Esophagus muscularis mucosa (tissue), 4 donors: ENCODE measurements at regions not wholly inside any gene's neighbourhood (a gene's known extent, or its start where the extent isn't known, plus 50 kb on each side); places are given as distances from the start of the nearest gene placed in this dataset.

Experiments used
- DNase-seq: peaks from one replicate; pipeline ENCODE4 v3.0.0-alpha.2; 2017; ENCODE audit errors: extremely low spot score
- H3K27ac ChIP-seq, 4 donors: fragments of 200-600 bp; sonication (generic); replicated peaks in 1 of 4; 1 replicate in 3 of 4; 2 replicates in 1 of 4; pipeline ENCODE4 v1.5.1; 2016 to 2019; ENCODE audit warnings: mild to moderate bottlenecking in 1 of 4
- H3K27me3 ChIP-seq, 4 donors: fragments of 200-600 bp; sonication (generic); one replicate each; pipeline versions ENCODE4 v1.5.1 to v1.6.0; 2016 to 2019
- H3K36me3 ChIP-seq, 4 donors: fragments of 200-600 bp; sonication (generic); one replicate each; pipeline ENCODE4 v1.5.1; 2016 to 2019
- H3K4me1 ChIP-seq, 4 donors: fragments of 200-600 bp; sonication (generic); one replicate each; pipeline ENCODE4 v1.5.1; 2016 to 2019
- H3K4me3 ChIP-seq, 4 donors: fragments of 200-600 bp; sonication (generic); 1 replicate in 2 of 4; 2 replicates in 2 of 4; pipeline ENCODE4 v1.5.1; 2016 to 2019; ENCODE audit warnings: mild to moderate bottlenecking in 4 of 4, moderate library complexity in 1 of 4
- H3K9me3 ChIP-seq, 4 donors: fragments of 200-600 bp; sonication (generic); 1 replicate in 3 of 4; 2 replicates in 1 of 4; pipeline ENCODE4 v1.5.1; 2016 to 2019
- CTCF ChIP-seq, 3 experiments: fragments of 200-600 bp in 2 of 3; fragments of 450-650 bp in 1 of 3; sonication (generic) in 2 of 3; IDR thresholded peaks; one replicate each; pipeline ENCODE4 v1.5.1; 2017 to 2019; ENCODE audit warnings: antibody characterized with exemption in 3 of 3, mild to moderate bottlenecking in 2 of 3, moderate library complexity in 1 of 3
- EP300 ChIP-seq: sonication (generic); formaldehyde crosslinking; IDR thresholded peaks from one replicate; pipeline ENCODE4 v1.6.1; 2017; ENCODE audit warnings: antibody characterized with exemption
- POLR2A ChIP-seq: fragments of 450-650 bp; IDR thresholded peaks from one replicate; pipeline ENCODE4 v1.6.1; 2017; ENCODE audit warnings: antibody characterized with exemption, moderate library complexity, mild to moderate bottlenecking, low read depth
- POLR2AphosphoS5 ChIP-seq, 2 donors: sonication (generic); formaldehyde crosslinking; IDR thresholded peaks; one replicate each; pipeline ENCODE4 v1.6.1; 2017; ENCODE audit warnings: antibody characterized with exemption in 2 of 2
- WGBS: methylation state at CpG from one replicate; pipeline ENCODE4 v1.1.5; 2018; 5-methylcytosine and 5-hydroxymethylcytosine counted together
- intact Hi-C: fragments of 100-400 bp; cut with DNase I; formaldehyde crosslinking; loops from one replicate; pipeline ENCODE4 v1.15.1; 2023

- H3K27me3 ChIP-seq = no peaks in the 10 kb centered on the region
- H3K4me3 ChIP-seq = no peak overlapping the region
- DNase-seq = no peak
- H3K27ac ChIP-seq = peak overlapping the region in 1 of 4 donors; percentile 33
- H3K4me1 ChIP-seq = peaks cover 0 to 11% (median 8%) of the 10 kb centered on the region in 4 donors
- 28% methylated on average over 1 of the region's 1 CpG for WGBS
- TF ChIP-seq POLR2AphosphoS5 (IDR thresholded peaks at IDR 0.05) (no peak), POLR2A (no peak), CTCF (IDR thresholded peaks at IDR 0.05) (no peak), EP300 (no peak)
- H3K9me3 ChIP-seq = no peaks in the 10 kb centered on the region
- no peaks in the 10 kb centered on the region for H3K36me3 ChIP-seq
- intact Hi-C loops = no loop called here
These were observed 94.7 kb upstream of the GPM6B start for GRCh38 chrX:13911586-13911985.

- no peaks in the 10 kb centered on the region for H3K9me3 ChIP-seq
- no peaks in the 10 kb centered on the region for H3K27me3 ChIP-seq
- H3K27ac ChIP-seq = no peak overlapping the region
- no peak overlapping the region for H3K4me3 ChIP-seq
- no peak for DNase-seq
- H3K36me3 ChIP-seq = no peaks in the 10 kb centered on the region
- peaks cover 0 to 5% (median 2%) of the 10 kb centered on the region in 4 donors for H3K4me1 ChIP-seq
- intact Hi-C loops = no loop called here
- TF ChIP-seq POLR2A (no peak), CTCF (IDR thresholded peaks at IDR 0.05) (no peak)
- 48% methylated on average over 1 of the region's 1 CpG for WGBS
These were observed 89.2 kb upstream of the GPM6B start for GRCh38 chrX:13906093-13906492.

- WGBS = 82% methylated on average over 8 of the region's 8 CpGs
These were observed 86.5 kb upstream of the GPM6B start for GRCh38 chrX:13903405-13903804.

GRCh38 chrX:13902406-13902805 is 85.5 kb upstream of the GPM6B start:
- WGBS = 84% methylated on average over 3 of the region's 3 CpGs
- TF ChIP-seq CTCF (IDR thresholded peaks at IDR 0.05) (no peak), POLR2A (no peak), EP300 (no peak), POLR2AphosphoS5 (IDR thresholded peaks at IDR 0.05) (no peak)
- no peak overlapping the region for H3K4me3 ChIP-seq
- no peak for DNase-seq
- no peaks in the 10 kb centered on the region for H3K36me3 ChIP-seq
- no peaks in the 10 kb centered on the region for H3K27me3 ChIP-seq
- peaks cover 0 to 36% (median 16%) of the 10 kb centered on the region in 4 donors for H3K4me1 ChIP-seq
- no peak overlapping the region for H3K27ac ChIP-seq
- intact Hi-C loops = no loop called here
- no peaks in the 10 kb centered on the region for H3K9me3 ChIP-seq

More at GRCh38 chrX:13903405-13903804, 86.5 kb upstream of the GPM6B start:
- Histone ChIP-seq H3K27me3 (no peaks in the 10 kb centered on the region), H3K4me1 (peaks cover 0 to 26% (median 13%) of the 10 kb centered on the region in 4 donors), H3K9me3 (no peaks in the 10 kb centered on the region), H3K27ac (no peak overlapping the region), H3K4me3 (no peak overlapping the region), H3K36me3 (no peaks in the 10 kb centered on the region)
- TF ChIP-seq POLR2AphosphoS5 (IDR thresholded peaks at IDR 0.05) = no peak
- TF ChIP-seq POLR2A = no peak
- no peak for TF ChIP-seq CTCF (IDR thresholded peaks at IDR 0.05)
- no peak for TF ChIP-seq EP300
- DNase-seq = no peak
- intact Hi-C loops = no loop called here

GRCh38 chrX:13901354-13901753 is 84.5 kb upstream of the GPM6B start:
- H3K4me1 ChIP-seq = peaks cover 0 to 36% (median 16%) of the 10 kb centered on the region in 4 donors
- no peaks in the 10 kb centered on the region for H3K36me3 ChIP-seq
- H3K4me3 ChIP-seq = no peak overlapping the region
- intact Hi-C loops = no loop called here
- 61% methylated on average over 2 of the region's 2 CpGs for WGBS
- no peaks in the 10 kb centered on the region for H3K9me3 ChIP-seq
- no peak for TF ChIP-seq POLR2AphosphoS5 (IDR thresholded peaks at IDR 0.05)
- TF ChIP-seq POLR2A = no peak
- no peak for TF ChIP-seq CTCF (IDR thresholded peaks at IDR 0.05)
- TF ChIP-seq EP300 = no peak
- no peak for DNase-seq
- H3K27me3 ChIP-seq = no peaks in the 10 kb centered on the region
- H3K27ac ChIP-seq = no peak overlapping the region
